OCI-LY7 (cell line): ENCODE measurements at regions not wholly inside any gene's neighbourhood (a gene's known extent, or its start where the extent isn't known, plus 50 kb on each side); places are given as distances from the start of the nearest gene placed in this dataset.

Experiments used
- BruUV-seq: library from RNA; stranded (reverse); fragments of 400-500 nt; replicated peaks from 2 replicates; lab custom pipeline; 2021; lab: Mats Ljungman, UMichigan
- CTCF ChIA-PET: fragments of 300-600 bp; sonication (Branson Sonifier 250); formaldehyde crosslinking; loops from one replicate; lab custom pipeline; 2022; ENCODE audit warnings: antibody characterized with exemption; ENCODE audit not compliant: unreplicated experiment; lab: Charles Lee
- POLR2A ChIA-PET: fragments of 300-600 bp; sonication (Branson Sonifier 250); formaldehyde crosslinking; loops from one replicate; lab custom pipeline; 2022; ENCODE audit warnings: antibody characterized with exemption; lab: Charles Lee
- DNase-seq: peaks from one replicate; pipeline ENCODE4 v3.0.0-alpha.2; 2015; ENCODE audit warnings: low spot score
- H2AFZ ChIP-seq: fragments of 200-600 bp; sonication (generic), shearing (Covaris generic); 2 replicates; pipeline ENCODE4 v1.6.1; 2014; ENCODE audit warnings: mild to moderate bottlenecking, antibody characterized with exemption, low read length, moderate library complexity
- H3K27ac ChIP-seq: fragments of 200-600 bp; sonication (generic); 2 replicates; pipeline ENCODE4 v1.5.1; 2014; ENCODE audit warnings: mixed run types, low read depth, mild to moderate bottlenecking, moderate library complexity, low read length, inconsistent platforms; ENCODE audit not compliant: poor library complexity, severe bottlenecking
- H3K36me3 ChIP-seq: fragments of 200-600 bp; sonication (generic); 2 replicates; pipeline ENCODE4 v1.6.1; 2014; ENCODE audit warnings: mild to moderate bottlenecking, antibody characterized with exemption, low read length, moderate library complexity, mixed read lengths; ENCODE audit not compliant: insufficient read depth
- H3K4me1 ChIP-seq: fragments of 200-600 bp; sonication (generic); 2 replicates; pipeline ENCODE4 v1.5.1; 2014; ENCODE audit warnings: mild to moderate bottlenecking, low read length; ENCODE audit not compliant: insufficient read depth, poor library complexity, severe bottlenecking
- H3K4me2 ChIP-seq: fragments of 200-600 bp; sonication (generic); 2 replicates; pipeline ENCODE4 v1.6.1; 2014; ENCODE audit warnings: mild to moderate bottlenecking, low read length
- H3K4me3 ChIP-seq: fragments of 200-600 bp; sonication (generic); 2 replicates; pipeline ENCODE4 v1.5.1; 2014; ENCODE audit warnings: mild to moderate bottlenecking, low read depth, low read length; ENCODE audit not compliant: poor library complexity, severe bottlenecking
- H3K79me2 ChIP-seq: fragments of 200-600 bp; sonication (generic); 2 replicates; pipeline ENCODE4 v1.6.1; 2016; ENCODE audit warnings: low read depth, mild to moderate bottlenecking, low read length, moderate library complexity, mixed read lengths; ENCODE audit not compliant: insufficient read depth
- H3K9me2 ChIP-seq: fragments of 200-600 bp; sonication (generic); 2 replicates; pipeline ENCODE4 v1.6.1; 2016; ENCODE audit warnings: mild to moderate bottlenecking, low read length, mixed read lengths; ENCODE audit not compliant: insufficient read depth
- H3K9me3 ChIP-seq: fragments of 200-600 bp; sonication (generic); 2 replicates; pipeline ENCODE4 v1.6.1; 2014; ENCODE audit warnings: mild to moderate bottlenecking, mixed run types, low read length, mixed read lengths
- H4K20me1 ChIP-seq: fragments of 200-600 bp; sonication (generic); 2 replicates; pipeline ENCODE4 v1.6.1; 2014; ENCODE audit warnings: mild to moderate bottlenecking, antibody characterized with exemption, low read length, moderate library complexity, mixed read lengths; ENCODE audit not compliant: insufficient read depth
- EZH2phosphoT487 ChIP-seq: fragments of 200-600 bp; sonication (generic); IDR thresholded peaks from 2 replicates; pipeline ENCODE4 v1.6.1; 2018; ENCODE audit warnings: low read depth, borderline replicate concordance, mild to moderate bottlenecking, mixed run types, antibody characterized with exemption, low read length, moderate library complexity, mixed read lengths
- intact Hi-C: fragments of 100-400 bp; cut with micrococcal nuclease; formaldehyde crosslinking; loops from one replicate; pipeline ENCODE4 v1.10.0; 2022; ENCODE audit not compliant: unreplicated experiment
- TF ChIP-seq, protein P1 (sequence below): fragments of 200-600 bp; sonication (generic); conservative IDR thresholded peaks from 2 replicates; pipeline ENCODE4 v1.5.1; 2014; ENCODE audit warnings: mild to moderate bottlenecking, antibody characterized with exemption, low read length, moderate library complexity, mixed read lengths

DNA sequence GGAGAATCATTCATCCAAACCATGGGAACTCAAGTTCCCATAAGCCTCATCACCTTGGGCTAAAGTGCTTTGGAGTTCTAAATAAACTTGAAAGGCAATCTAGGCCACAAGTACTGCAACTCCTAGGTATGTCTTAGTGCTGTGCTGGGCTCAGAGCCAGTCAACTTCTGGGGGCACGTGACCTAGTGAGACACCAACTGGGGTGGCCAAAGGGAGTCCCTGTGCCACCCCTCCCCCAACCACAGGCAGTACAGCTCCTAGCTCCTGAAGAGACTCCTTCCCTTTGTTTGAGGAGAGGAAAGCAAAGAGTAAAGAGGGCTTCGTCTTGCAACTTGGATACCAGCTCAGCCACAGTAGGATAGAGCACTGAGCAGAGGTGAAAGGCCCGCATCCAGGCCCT, 154.2 kb upstream of the IL1RAPL2 start:
- TF ChIP-seq EZH2phosphoT487 = no peak
- no peaks in the 10 kb centered on the region for H3K9me3 ChIP-seq
- DNase-seq = no peak
- no peak overlapping the region for H3K4me2 ChIP-seq
- H3K4me1 ChIP-seq = no peaks in the 10 kb centered on the region
- BruUV-seq = no TSS peak
- H3K79me2 ChIP-seq = no peaks in the 10 kb centered on the region
- no peaks in the 10 kb centered on the region for H3K36me3 ChIP-seq
- ChIA-PET POLR2A (no interaction called here), CTCF (no interaction called here)
- H2AFZ ChIP-seq = no peak overlapping the region
- no peak overlapping the region for H3K27ac ChIP-seq
- intact Hi-C loops = no loop called here
- no peaks in the 10 kb centered on the region for H3K9me2 ChIP-seq
- no peaks in the 10 kb centered on the region for H4K20me1 ChIP-seq
- no peak overlapping the region for H3K4me3 ChIP-seq

DNA sequence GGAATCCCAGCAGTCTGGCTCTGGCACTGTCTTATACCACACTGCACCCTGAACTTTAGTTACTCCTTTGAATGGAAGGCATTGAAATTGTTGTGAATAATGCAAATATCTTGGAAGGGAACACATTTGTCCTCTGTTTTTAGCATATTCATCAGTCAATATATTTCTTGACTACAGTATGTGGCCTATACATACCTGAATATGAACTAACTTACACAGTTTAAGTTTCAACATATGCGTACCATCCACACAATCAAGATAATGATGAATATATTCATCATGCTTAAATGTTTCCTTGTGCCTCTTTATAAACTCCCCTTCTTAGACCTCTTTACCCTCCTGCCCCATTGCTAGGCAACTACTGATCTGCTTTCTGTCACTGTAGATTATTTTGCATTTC, 145.7 kb upstream of the ESX1 start:
- Histone ChIP-seq H3K9me3 (no peaks in the 10 kb centered on the region), H3K4me3 (no peak overlapping the region), H3K36me3 (no peaks in the 10 kb centered on the region), H3K4me2 (no peak overlapping the region), H3K9me2 (no peaks in the 10 kb centered on the region), H3K4me1 (no peaks in the 10 kb centered on the region), H2AFZ (no peak overlapping the region), H3K27ac (no peak overlapping the region), H3K79me2 (no peaks in the 10 kb centered on the region), H4K20me1 (no peaks in the 10 kb centered on the region)
- POLR2A ChIA-PET = no interaction called here
- CTCF ChIA-PET = no interaction called here
- intact Hi-C loops = no loop called here
- no TSS peak for BruUV-seq
- TF ChIP-seq, protein P1, sequence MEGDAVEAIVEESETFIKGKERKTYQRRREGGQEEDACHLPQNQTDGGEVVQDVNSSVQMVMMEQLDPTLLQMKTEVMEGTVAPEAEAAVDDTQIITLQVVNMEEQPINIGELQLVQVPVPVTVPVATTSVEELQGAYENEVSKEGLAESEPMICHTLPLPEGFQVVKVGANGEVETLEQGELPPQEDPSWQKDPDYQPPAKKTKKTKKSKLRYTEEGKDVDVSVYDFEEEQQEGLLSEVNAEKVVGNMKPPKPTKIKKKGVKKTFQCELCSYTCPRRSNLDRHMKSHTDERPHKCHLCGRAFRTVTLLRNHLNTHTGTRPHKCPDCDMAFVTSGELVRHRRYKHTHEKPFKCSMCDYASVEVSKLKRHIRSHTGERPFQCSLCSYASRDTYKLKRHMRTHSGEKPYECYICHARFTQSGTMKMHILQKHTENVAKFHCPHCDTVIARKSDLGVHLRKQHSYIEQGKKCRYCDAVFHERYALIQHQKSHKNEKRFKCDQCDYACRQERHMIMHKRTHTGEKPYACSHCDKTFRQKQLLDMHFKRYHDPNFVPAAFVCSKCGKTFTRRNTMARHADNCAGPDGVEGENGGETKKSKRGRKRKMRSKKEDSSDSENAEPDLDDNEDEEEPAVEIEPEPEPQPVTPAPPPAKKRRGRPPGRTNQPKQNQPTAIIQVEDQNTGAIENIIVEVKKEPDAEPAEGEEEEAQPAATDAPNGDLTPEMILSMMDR = no peak
- no peak for TF ChIP-seq EZH2phosphoT487
- no peak for DNase-seq

DNA sequence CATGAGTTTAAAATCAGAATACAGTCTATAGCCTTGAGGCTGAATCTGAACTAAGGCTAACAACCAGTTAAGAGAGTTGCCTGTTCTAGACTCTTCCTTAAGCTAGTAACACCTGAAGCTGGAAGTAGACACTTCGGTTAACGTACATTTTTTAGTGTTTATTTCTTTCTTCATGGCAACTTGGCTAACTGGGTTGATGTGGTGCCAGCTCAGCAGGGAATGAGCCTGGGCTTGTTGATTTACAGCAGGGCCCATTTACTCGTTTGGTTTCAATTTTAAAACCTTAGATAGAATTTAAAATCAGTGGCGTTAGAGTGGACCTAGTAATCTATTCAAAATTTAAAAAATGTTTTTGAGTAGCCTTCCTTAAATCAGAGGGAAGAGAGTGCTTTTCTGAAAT, 137.6 kb upstream of the ESX1 start:
- Histone ChIP-seq H3K4me3 (no peak overlapping the region), H3K4me2 (no peak overlapping the region), H4K20me1 (no peaks in the 10 kb centered on the region), H3K27ac (no peak overlapping the region), H3K9me3 (no peaks in the 10 kb centered on the region), H3K36me3 (no peaks in the 10 kb centered on the region), H3K79me2 (no peaks in the 10 kb centered on the region), H3K9me2 (no peaks in the 10 kb centered on the region), H2AFZ (no peak overlapping the region), H3K4me1 (no peaks in the 10 kb centered on the region)
- DNase-seq = no peak
- TF ChIP-seq, protein P1 = no peak
- no peak for TF ChIP-seq EZH2phosphoT487
- POLR2A ChIA-PET = no interaction called here
- intact Hi-C loops = no loop called here
- BruUV-seq = no TSS peak
- CTCF ChIA-PET = no interaction called here
